Keratinocyte (primary cell): ENCODE measurements at regions not wholly inside any gene's neighbourhood (a gene's known extent, or its start where the extent isn't known, plus 50 kb on each side); places are given as distances from the start of the nearest gene placed in this dataset.

Source experiments
- EZH2 ChIP-seq: IDR thresholded peaks from one replicate; pipeline ENCODE4 v1.6.1; 2012; ENCODE audit warnings: inconsistent platforms, mild to moderate bottlenecking, low read length, moderate library complexity
- TF ChIP-seq, protein P1 (sequence below), 3 experiments: IDR thresholded peaks in 1 of 3; conservative IDR thresholded peaks in 1 of 3; optimal IDR thresholded peaks in 1 of 3; 2 replicates in 2 of 3; 3 replicates in 1 of 3; pipeline versions ENCODE3 to v1.5.1; 2011; ENCODE audit warnings: low read length in 3 of 3, mild to moderate bottlenecking in 3 of 3, moderate library complexity in 2 of 3, control low read depth in 1 of 3, inconsistent platforms in 1 of 3; ENCODE audit not compliant: insufficient read depth in 2 of 3; ENCODE audit errors: extremely low read depth in 1 of 3

DNA sequence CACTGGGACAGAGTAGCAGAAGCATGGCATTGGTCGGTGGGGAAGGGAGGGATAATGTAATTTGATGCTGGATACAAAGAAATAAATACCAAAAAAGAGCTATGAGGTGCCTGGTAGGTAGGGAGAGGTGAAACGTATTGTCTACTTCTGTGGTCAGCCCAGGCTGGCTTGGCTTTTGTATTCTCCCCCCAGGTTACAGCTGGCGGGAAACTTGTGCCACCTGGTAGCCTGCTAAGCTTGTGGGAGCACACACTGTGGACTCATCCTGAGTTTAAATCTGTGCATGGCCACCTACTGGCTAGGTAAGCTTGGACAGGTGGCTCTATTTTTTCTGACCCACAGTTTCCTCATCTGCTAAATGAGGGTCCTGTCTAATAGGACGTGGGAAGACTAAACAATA, 165.2 kb upstream of the E2F8 start:
- TF ChIP-seq, protein P1, sequence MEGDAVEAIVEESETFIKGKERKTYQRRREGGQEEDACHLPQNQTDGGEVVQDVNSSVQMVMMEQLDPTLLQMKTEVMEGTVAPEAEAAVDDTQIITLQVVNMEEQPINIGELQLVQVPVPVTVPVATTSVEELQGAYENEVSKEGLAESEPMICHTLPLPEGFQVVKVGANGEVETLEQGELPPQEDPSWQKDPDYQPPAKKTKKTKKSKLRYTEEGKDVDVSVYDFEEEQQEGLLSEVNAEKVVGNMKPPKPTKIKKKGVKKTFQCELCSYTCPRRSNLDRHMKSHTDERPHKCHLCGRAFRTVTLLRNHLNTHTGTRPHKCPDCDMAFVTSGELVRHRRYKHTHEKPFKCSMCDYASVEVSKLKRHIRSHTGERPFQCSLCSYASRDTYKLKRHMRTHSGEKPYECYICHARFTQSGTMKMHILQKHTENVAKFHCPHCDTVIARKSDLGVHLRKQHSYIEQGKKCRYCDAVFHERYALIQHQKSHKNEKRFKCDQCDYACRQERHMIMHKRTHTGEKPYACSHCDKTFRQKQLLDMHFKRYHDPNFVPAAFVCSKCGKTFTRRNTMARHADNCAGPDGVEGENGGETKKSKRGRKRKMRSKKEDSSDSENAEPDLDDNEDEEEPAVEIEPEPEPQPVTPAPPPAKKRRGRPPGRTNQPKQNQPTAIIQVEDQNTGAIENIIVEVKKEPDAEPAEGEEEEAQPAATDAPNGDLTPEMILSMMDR (optimal IDR thresholded peaks at IDR 0.05 in 1 of 3, IDR thresholded peaks at IDR 0.05 in 1 of 3, conservative IDR thresholded peaks at IDR 0.05 in 1 of 3; ENCODE audit: extremely low read depth in 1 of 3, insufficient read depth in 2 of 3, low read length in 3 of 3) = no peak
- TF ChIP-seq EZH2 = no peak
